ENCODE measurements at regions not wholly inside any gene's neighbourhood (a gene's known extent, or its start where the extent isn't known, plus 50 kb on each side); places are given as distances from the start of the nearest gene placed in this dataset.

DNA sequence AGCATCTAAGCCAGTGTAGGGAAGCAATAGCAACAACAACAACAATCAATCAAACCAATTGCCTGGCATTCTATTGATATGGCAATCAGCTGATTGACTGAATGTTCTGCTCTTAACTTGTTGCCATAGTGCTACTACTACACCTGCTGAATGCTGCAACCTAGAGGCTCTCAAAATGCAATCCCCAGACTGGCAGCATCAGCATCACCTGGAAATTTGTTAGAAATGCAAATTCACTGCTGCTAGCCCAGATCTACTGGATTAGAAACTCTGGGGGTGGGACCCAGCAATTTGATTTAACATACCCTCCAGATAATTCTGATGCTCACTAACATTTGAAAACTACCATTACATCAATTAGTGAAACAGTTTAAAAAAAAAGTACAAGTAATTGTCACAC, 363.6 kb downstream of the SNAPC1 start:
- no peak overlapping the region for H2AFZ ChIP-seq (ENCODE audit: low read depth, low read length)
- no peak overlapping the region for H3K9ac ChIP-seq (ENCODE audit: insufficient read depth in 1 of 2, low read depth in 2 of 2, low read length in 2 of 2)
- intact Hi-C loops (cut with micrococcal nuclease) = loop anchor here (5.0 kb wide), 1 partner anchor 663 kb away; no protein-coding TSS in a partner anchor
- no peak overlapping the region for H3K4me2 ChIP-seq (ENCODE audit: insufficient read depth, low read length)
- H3K4me1 ChIP-seq (replicated peaks in 1 of 2; ENCODE audit: control insufficient read depth in 2 of 2, insufficient read depth in 2 of 2, low read length in 2 of 2) = no peaks in the 10 kb centered on the region
- no TSS peak for BruUV-seq (replicated peaks)
- H3K79me2 ChIP-seq (ENCODE audit: control insufficient read depth, insufficient read depth, low read length) = no peaks in the 10 kb centered on the region
- no peaks in the 10 kb centered on the region for H3K9me1 ChIP-seq (ENCODE audit: control insufficient read depth, insufficient read depth, low read length)
- no peaks in the 10 kb centered on the region for H3K27me3 ChIP-seq (ENCODE audit: control insufficient read depth in 2 of 2, insufficient read depth in 2 of 2, low read length in 2 of 2)
- no peak overlapping the region for H3K27ac ChIP-seq (ENCODE audit: extremely low read depth, low read depth, low read length)
- ATAC-seq (no peak), DNase-seq (ENCODE audit: extremely low read depth in 1 of 4, low spot score in 3 of 4) (no peak), FAIRE-seq (no peak)
- H4K20me1 ChIP-seq (replicated peaks; ENCODE audit: control insufficient read depth, insufficient read depth, low read length) = no peaks in the 10 kb centered on the region
- ChIA-PET CTCF (ENCODE audit: low intra/inter-chr PET ratio) (no interaction called here), POLR2A (no interaction called here)
- no peaks in the 10 kb centered on the region for H3K36me3 ChIP-seq (ENCODE audit: control insufficient read depth, insufficient read depth, low read length)
- no peak overlapping the region for H3K4me3 ChIP-seq
- TF ChIP-seq, protein P1, sequence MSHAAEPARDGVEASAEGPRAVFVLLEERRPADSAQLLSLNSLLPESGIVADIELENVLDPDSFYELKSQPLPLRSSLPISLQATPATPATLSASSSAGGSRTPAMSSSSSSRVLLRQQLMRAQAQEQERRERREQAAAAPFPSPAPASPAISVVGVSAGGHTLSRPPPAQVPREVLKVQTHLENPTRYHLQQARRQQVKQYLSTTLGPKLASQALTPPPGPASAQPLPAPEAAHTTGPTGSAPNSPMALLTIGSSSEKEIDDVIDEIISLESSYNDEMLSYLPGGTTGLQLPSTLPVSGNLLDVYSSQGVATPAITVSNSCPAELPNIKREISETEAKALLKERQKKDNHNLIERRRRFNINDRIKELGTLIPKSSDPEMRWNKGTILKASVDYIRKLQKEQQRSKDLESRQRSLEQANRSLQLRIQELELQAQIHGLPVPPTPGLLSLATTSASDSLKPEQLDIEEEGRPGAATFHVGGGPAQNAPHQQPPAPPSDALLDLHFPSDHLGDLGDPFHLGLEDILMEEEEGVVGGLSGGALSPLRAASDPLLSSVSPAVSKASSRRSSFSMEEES (CRISPR knock-in tag; IDR thresholded peaks at IDR 0.05) = no peak
- TF ChIP-seq FOSL1 (tag; conservative IDR thresholded peaks at IDR 0.05) (no peak), CAMTA2 (CRISPR knock-in tag; conservative IDR thresholded peaks at IDR 0.05) (no peak), KAT7 (CRISPR knock-in tag; IDR thresholded peaks at IDR 0.05; ENCODE audit: borderline replicate concordance) (no peak), JUND (IDR thresholded peaks at IDR 0.05; ENCODE audit: borderline replicate concordance, low read depth, low read length) (no peak), JUND (tag; IDR thresholded peaks at IDR 0.05; ENCODE audit: borderline replicate concordance, low read depth, low read length) (no peak), THRAP3 (IDR thresholded peaks at IDR 0.05; ENCODE audit: borderline replicate concordance) (no peak), U2AF1 (optimal IDR thresholded peaks at IDR 0.05; ENCODE audit: low read depth, low read length) (no peak), ZKSCAN3 (CRISPR knock-in tag; IDR thresholded peaks at IDR 0.05) (no peak), RBM39 (optimal IDR thresholded peaks at IDR 0.05; ENCODE audit: low read depth, low read length) (no peak), FOXA1 (IDR thresholded peaks at IDR 0.05; ENCODE audit: borderline replicate concordance) (no peak), JUNB (CRISPR knock-in tag; conservative IDR thresholded peaks at IDR 0.05) (no peak), MTA2 (IDR thresholded peaks at IDR 0.05; ENCODE audit: low read depth) (no peak), MXI1 (IDR thresholded peaks at IDR 0.05; ENCODE audit: low read depth, low read length) (no peak), BMI1 (IDR thresholded peaks at IDR 0.05; ENCODE audit: low read length) (no peak), EP400 (IDR thresholded peaks at IDR 0.05) (no peak)
- TF ChIP-seq, protein P2, sequence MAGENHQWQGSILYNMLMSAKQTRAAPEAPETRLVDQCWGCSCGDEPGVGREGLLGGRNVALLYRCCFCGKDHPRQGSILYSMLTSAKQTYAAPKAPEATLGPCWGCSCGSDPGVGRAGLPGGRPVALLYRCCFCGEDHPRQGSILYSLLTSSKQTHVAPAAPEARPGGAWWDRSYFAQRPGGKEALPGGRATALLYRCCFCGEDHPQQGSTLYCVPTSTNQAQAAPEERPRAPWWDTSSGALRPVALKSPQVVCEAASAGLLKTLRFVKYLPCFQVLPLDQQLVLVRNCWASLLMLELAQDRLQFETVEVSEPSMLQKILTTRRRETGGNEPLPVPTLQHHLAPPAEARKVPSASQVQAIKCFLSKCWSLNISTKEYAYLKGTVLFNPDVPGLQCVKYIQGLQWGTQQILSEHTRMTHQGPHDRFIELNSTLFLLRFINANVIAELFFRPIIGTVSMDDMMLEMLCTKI (IDR thresholded peaks at IDR 0.05; ENCODE audit: partially characterized antibody) = no peak
- in situ Hi-C loops (cut with MboI) = loop anchor here (10.0 kb wide), 1 partner anchor 671 kb away; no protein-coding TSS in a partner anchor
- no peaks in the 10 kb centered on the region for H3K9me3 ChIP-seq (replicated peaks; ENCODE audit: control insufficient read depth, insufficient read depth, low read depth, low read length)
